Mesendoderm (in vitro differentiated cells): ENCODE measurements at regions not wholly inside any gene's neighbourhood (a gene's known extent, or its start where the extent isn't known, plus 50 kb on each side); places are given as distances from the start of the nearest gene placed in this dataset.

Source experiments
- DNase-seq: peaks from one replicate; pipeline ENCODE4 v3.0.0; 2013
- H2AK5ac ChIP-seq: 2 replicates; pipeline ENCODE4 v1.6.1; 2013; ENCODE audit warnings: low read length, inconsistent platforms
- H2BK120ac ChIP-seq: 2 replicates; pipeline ENCODE4 v1.6.1; 2013; ENCODE audit warnings: low read depth, mild to moderate bottlenecking, low read length, moderate library complexity, mixed read lengths
- H2BK15ac ChIP-seq: replicated peaks from 2 replicates; pipeline ENCODE4 v1.6.1; 2013; ENCODE audit warnings: low read depth, mild to moderate bottlenecking, moderate library complexity
- H2BK5ac ChIP-seq: 2 replicates; pipeline ENCODE4 v1.6.1; 2013; ENCODE audit warnings: low read length, inconsistent platforms
- H3K18ac ChIP-seq: 2 replicates; pipeline ENCODE4 v1.6.1; 2013; ENCODE audit warnings: mild to moderate bottlenecking, low read length, mixed read lengths
- H3K23ac ChIP-seq: one replicate; pipeline ENCODE4 v1.6.1; 2013; ENCODE audit warnings: low read length
- H3K27ac ChIP-seq: 2 replicates; pipeline ENCODE4 v1.5.1; 2013; ENCODE audit warnings: low read depth, mild to moderate bottlenecking, inconsistent platforms, low read length, moderate library complexity
- H3K27me3 ChIP-seq: 2 replicates; pipeline ENCODE4 v1.6.1; 2013; ENCODE audit warnings: low read length, control low read depth, mild to moderate bottlenecking, inconsistent platforms; ENCODE audit not compliant: insufficient read depth, poor library complexity
- H3K36me3 ChIP-seq: 2 replicates; pipeline ENCODE4 v1.6.1; 2013; ENCODE audit warnings: low read length, inconsistent platforms; ENCODE audit not compliant: control insufficient read depth, insufficient read depth
- H3K4ac ChIP-seq: one replicate; pipeline ENCODE4 v1.6.1; 2013; ENCODE audit warnings: low read depth, mild to moderate bottlenecking, low read length, moderate library complexity
- H3K4me1 ChIP-seq: 2 replicates; pipeline ENCODE4 v1.6.1; 2013; ENCODE audit warnings: low read depth, low read length, inconsistent platforms; ENCODE audit not compliant: control insufficient read depth
- H3K4me2 ChIP-seq: 2 replicates; pipeline ENCODE4 v1.6.1; 2013; ENCODE audit warnings: low read length
- H3K4me3 ChIP-seq: 2 replicates; pipeline ENCODE4 v1.5.1; 2013; ENCODE audit warnings: mild to moderate bottlenecking, low read length
- H3K56ac ChIP-seq: one replicate; pipeline ENCODE4 v1.6.1; 2013; ENCODE audit warnings: low read length
- H3K79me1 ChIP-seq: 2 replicates; pipeline ENCODE4 v1.6.1; 2013; ENCODE audit warnings: low read length, inconsistent platforms
- H3K79me2 ChIP-seq: 2 replicates; pipeline ENCODE4 v1.6.1; 2013; ENCODE audit warnings: mild to moderate bottlenecking, low read length; ENCODE audit not compliant: control insufficient read depth, insufficient read depth
- H3K9ac ChIP-seq: 2 replicates; pipeline ENCODE4 v1.6.1; 2013; ENCODE audit warnings: low read length, inconsistent platforms
- H4K5ac ChIP-seq: one replicate; pipeline ENCODE4 v1.6.1; 2013; ENCODE audit warnings: low read length
- H4K8ac ChIP-seq: one replicate; pipeline ENCODE4 v1.6.1; 2013; ENCODE audit warnings: low read depth, mild to moderate bottlenecking, control low read depth, low read length, moderate library complexity
- WGBS: extraction: QIAGEN DNeasy Blood & Tissue Kit; methylation state at CpG from one replicate; pipeline ENCODE4 v1.1.7; 2013; ENCODE audit warnings: low lambda C conversion rate, missing lambda C conversion rate; ENCODE audit not compliant: insufficient coverage; ENCODE audit errors: extremely low coverage; 5-methylcytosine and 5-hydroxymethylcytosine counted together

DNA sequence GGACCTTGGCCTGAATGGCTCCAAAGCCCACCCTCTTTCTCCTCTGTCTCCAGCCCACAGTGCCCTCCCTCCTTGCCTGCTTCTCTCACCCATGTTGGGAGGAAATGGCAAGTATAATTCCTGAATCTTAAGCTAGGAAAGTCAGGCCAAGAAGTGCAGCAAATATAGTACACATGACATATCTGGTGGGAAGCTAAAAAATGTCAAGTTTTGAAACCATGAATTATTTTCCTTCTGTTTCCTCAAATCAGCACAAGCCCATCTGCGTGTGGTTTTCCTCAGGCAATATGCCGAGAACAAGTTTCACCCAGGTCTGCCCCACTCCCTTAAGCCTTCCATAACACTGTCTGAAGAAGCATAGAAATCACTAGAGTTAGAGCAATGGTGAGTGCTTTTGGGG, 502.8 kb upstream of the CDH11 start:
- H3K27me3 ChIP-seq: no peaks in the 10 kb centered on the region
- no peak overlapping the region for H3K4me3 ChIP-seq
- no peak overlapping the region for H2BK15ac ChIP-seq
- H3K4me1 ChIP-seq: no peaks in the 10 kb centered on the region
- no peak overlapping the region for H4K8ac ChIP-seq
- DNase-seq: no peak
- no peak overlapping the region for H3K9ac ChIP-seq
- no peak overlapping the region for H3K4me2 ChIP-seq
- no peak overlapping the region for H2AK5ac ChIP-seq
- H3K79me1 ChIP-seq: no peaks in the 10 kb centered on the region
- H2BK120ac ChIP-seq: no peak overlapping the region
- WGBS: no CpG with 5 or more reads among the region's 2 CpGs
- H3K18ac ChIP-seq: no peak overlapping the region
- H3K27ac ChIP-seq: no peak overlapping the region
- no peak overlapping the region for H4K5ac ChIP-seq
- no peak overlapping the region for H3K23ac ChIP-seq
- no peak overlapping the region for H3K4ac ChIP-seq
- H3K79me2 ChIP-seq: no peaks in the 10 kb centered on the region
- no peak overlapping the region for H3K56ac ChIP-seq
- no peaks in the 10 kb centered on the region for H3K36me3 ChIP-seq
- no peak overlapping the region for H2BK5ac ChIP-seq

GRCh38 chr16:65624229-65624628, 502.4 kb upstream of the CDH11 start:
- H3K79me2 ChIP-seq: no peaks in the 10 kb centered on the region
- H3K56ac ChIP-seq: no peak overlapping the region
- H3K36me3 ChIP-seq: no peaks in the 10 kb centered on the region
- peak; percentile 19 for DNase-seq
- H3K23ac ChIP-seq: no peak overlapping the region
- H2BK5ac ChIP-seq: no peak overlapping the region
- no peak overlapping the region for H3K18ac ChIP-seq
- H2BK120ac ChIP-seq: no peak overlapping the region
- H3K4ac ChIP-seq: no peak overlapping the region
- no peak overlapping the region for H3K27ac ChIP-seq
- H3K9ac ChIP-seq: no peak overlapping the region
- H3K79me1 ChIP-seq: no peaks in the 10 kb centered on the region
- H4K8ac ChIP-seq: no peak overlapping the region
- H3K4me3 ChIP-seq: no peak overlapping the region
- H3K4me2 ChIP-seq: no peak overlapping the region
- no peak overlapping the region for H2BK15ac ChIP-seq
- no peaks in the 10 kb centered on the region for H3K4me1 ChIP-seq
- no peak overlapping the region for H2AK5ac ChIP-seq
- WGBS: no CpG with 5 or more reads among the region's 2 CpGs
- H4K5ac ChIP-seq: no peak overlapping the region
- H3K27me3 ChIP-seq: no peaks in the 10 kb centered on the region

- no peak for DNase-seq
- H3K27me3 ChIP-seq: no peaks in the 10 kb centered on the region
- no peak overlapping the region for H3K56ac ChIP-seq
- H3K4me1 ChIP-seq: no peaks in the 10 kb centered on the region
- H3K79me2 ChIP-seq: no peaks in the 10 kb centered on the region
- H3K23ac ChIP-seq: no peak overlapping the region
- H2BK5ac ChIP-seq: no peak overlapping the region
- no peak overlapping the region for H2AK5ac ChIP-seq
- H3K79me1 ChIP-seq: no peaks in the 10 kb centered on the region
- no peak overlapping the region for H3K4me3 ChIP-seq
- no peak overlapping the region for H4K8ac ChIP-seq
- H3K9ac ChIP-seq: no peak overlapping the region
- H2BK120ac ChIP-seq: no peak overlapping the region
- no CpG with 5 or more reads among the region's 4 CpGs for WGBS
- H3K36me3 ChIP-seq: no peaks in the 10 kb centered on the region
- H3K18ac ChIP-seq: no peak overlapping the region
- H3K27ac ChIP-seq: no peak overlapping the region
- no peak overlapping the region for H3K4ac ChIP-seq
- H3K4me2 ChIP-seq: no peak overlapping the region
- no peak overlapping the region for H2BK15ac ChIP-seq
- H4K5ac ChIP-seq: no peak overlapping the region
Observed at GRCh38 chr16:65622871-65623270, 501.0 kb upstream of the CDH11 start.

DNA sequence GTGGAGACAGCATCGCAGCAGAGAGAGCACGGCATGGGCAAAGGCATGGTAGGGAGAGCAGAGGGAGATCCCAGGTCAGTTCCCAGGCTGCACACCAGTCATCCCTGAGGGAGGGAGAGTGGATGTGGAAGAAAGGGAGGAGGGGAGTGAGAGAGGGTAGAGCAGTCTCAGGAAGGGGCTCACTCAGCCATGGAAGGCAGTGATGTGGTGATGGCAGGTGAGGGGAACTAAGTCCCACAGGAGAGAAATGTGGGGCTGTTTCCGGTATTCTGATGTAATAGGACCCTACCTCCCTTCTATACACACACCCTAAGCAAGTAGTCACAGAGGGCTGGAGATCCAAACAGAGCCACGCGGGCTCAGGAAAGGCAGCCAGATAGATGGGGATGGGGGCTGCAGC, 500.3 kb upstream of the CDH11 start:
- Histone ChIP-seq H4K5ac (no peak overlapping the region), H3K27ac (no peak overlapping the region), H3K4me1 (no peaks in the 10 kb centered on the region), H2AK5ac (no peak overlapping the region), H3K4ac (no peak overlapping the region), H3K79me1 (no peaks in the 10 kb centered on the region), H2BK120ac (no peak overlapping the region), H2BK15ac (no peak overlapping the region), H3K4me3 (no peak overlapping the region), H3K36me3 (no peaks in the 10 kb centered on the region), H3K9ac (no peak overlapping the region), H2BK5ac (no peak overlapping the region), H3K18ac (no peak overlapping the region), H3K79me2 (no peaks in the 10 kb centered on the region), H3K4me2 (no peak overlapping the region), H3K27me3 (no peaks in the 10 kb centered on the region), H3K56ac (no peak overlapping the region), H4K8ac (no peak overlapping the region), H3K23ac (peak overlapping the region; percentile 80)
- DNase-seq: no peak
- WGBS: no CpG with 5 or more reads among the region's 5 CpGs

DNA sequence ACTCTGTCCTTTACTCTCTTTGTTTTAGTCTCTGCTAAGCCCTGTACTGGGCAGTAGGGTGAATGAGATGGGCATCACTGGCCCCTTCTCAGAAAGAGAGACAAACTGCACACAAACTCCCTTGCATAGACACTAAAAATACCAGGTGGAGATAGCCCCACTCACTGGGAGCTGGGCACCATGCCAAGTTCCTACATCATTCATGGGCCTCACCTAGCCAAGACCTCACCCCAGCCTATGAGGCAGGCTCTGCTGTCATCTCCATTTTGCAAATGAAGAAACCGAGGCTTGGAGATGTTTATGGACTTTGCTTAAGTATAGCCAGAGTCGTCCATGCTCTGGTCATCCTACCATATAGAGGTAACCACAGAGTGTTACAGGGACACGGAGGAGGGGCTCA, 499.8 kb upstream of the CDH11 start:
- no peaks in the 10 kb centered on the region for H3K4me1 ChIP-seq
- no peaks in the 10 kb centered on the region for H3K79me1 ChIP-seq
- H3K36me3 ChIP-seq: no peaks in the 10 kb centered on the region
- H3K4me2 ChIP-seq: no peak overlapping the region
- H2BK15ac ChIP-seq: no peak overlapping the region
- no peak overlapping the region for H2BK120ac ChIP-seq
- no peak overlapping the region for H3K4me3 ChIP-seq
- H2AK5ac ChIP-seq: no peak overlapping the region
- H3K56ac ChIP-seq: no peak overlapping the region
- no peak overlapping the region for H3K23ac ChIP-seq
- no peak overlapping the region for H3K4ac ChIP-seq
- no peak overlapping the region for H3K9ac ChIP-seq
- H2BK5ac ChIP-seq: no peak overlapping the region
- no peak overlapping the region for H4K8ac ChIP-seq
- WGBS: no CpG with 5 or more reads among the region's 3 CpGs
- no peak overlapping the region for H3K27ac ChIP-seq
- H3K18ac ChIP-seq: no peak overlapping the region
- H4K5ac ChIP-seq: no peak overlapping the region
- H3K27me3 ChIP-seq: no peaks in the 10 kb centered on the region
- DNase-seq: no peak
- no peaks in the 10 kb centered on the region for H3K79me2 ChIP-seq

GRCh38 chr16:65619606-65620005, 497.7 kb upstream of the CDH11 start:
- Histone ChIP-seq H2BK15ac (no peak overlapping the region), H3K4me2 (no peak overlapping the region), H3K4ac (no peak overlapping the region), H3K79me1 (no peaks in the 10 kb centered on the region), H3K9ac (no peak overlapping the region), H2AK5ac (no peak overlapping the region), H3K27ac (no peak overlapping the region), H4K5ac (no peak overlapping the region), H2BK120ac (no peak overlapping the region), H2BK5ac (no peak overlapping the region), H3K56ac (no peak overlapping the region), H4K8ac (no peak overlapping the region), H3K27me3 (no peaks in the 10 kb centered on the region), H3K79me2 (no peaks in the 10 kb centered on the region), H3K36me3 (no peaks in the 10 kb centered on the region), H3K4me3 (no peak overlapping the region), H3K23ac (no peak overlapping the region), H3K18ac (no peak overlapping the region), H3K4me1 (no peaks in the 10 kb centered on the region)
- DNase-seq: no peak
- no CpG with 5 or more reads among the region's 3 CpGs for WGBS
